H9 (cell line): ENCODE measurements at regions not wholly inside any gene's neighbourhood (a gene's known extent, or its start where the extent isn't known, plus 50 kb on each side); places are given as distances from the start of the nearest gene placed in this dataset.

ENCODE experiments used
- DNase-seq: peaks from one replicate; pipeline ENCODE4 v3.0.0-alpha.2; 2017
- H2AFZ ChIP-seq: one replicate; pipeline ENCODE4 v1.6.1; 2013; ENCODE audit warnings: mild to moderate bottlenecking, low read length, control low read depth, moderate library complexity
- H2AK5ac ChIP-seq: 2 replicates; pipeline ENCODE4 v1.6.1; 2013; ENCODE audit warnings: low read length, control low read depth, mixed read lengths; ENCODE audit not compliant: insufficient read length
- H2BK120ac ChIP-seq: one replicate; pipeline ENCODE4 v1.6.1; 2013; ENCODE audit warnings: low read depth, mild to moderate bottlenecking, low read length, control low read depth, inconsistent platforms; ENCODE audit not compliant: poor library complexity, severe bottlenecking
- H2BK12ac ChIP-seq: 2 replicates; pipeline ENCODE4 v1.6.1; 2013; ENCODE audit warnings: low read length, control low read depth, mixed read lengths, low read depth; ENCODE audit not compliant: insufficient read length
- H2BK15ac ChIP-seq: 2 replicates; pipeline ENCODE4 v1.6.1; 2013; ENCODE audit warnings: low read depth, low read length, control low read depth
- H2BK20ac ChIP-seq: one replicate; pipeline ENCODE4 v1.6.1; 2013; ENCODE audit warnings: low read depth, mild to moderate bottlenecking, low read length, control low read depth, inconsistent platforms; ENCODE audit not compliant: poor library complexity, severe bottlenecking
- H2BK5ac ChIP-seq: 2 replicates; pipeline ENCODE4 v1.6.1; 2013; ENCODE audit warnings: low read length, control low read depth, mixed read lengths; ENCODE audit not compliant: insufficient read length
- H3K14ac ChIP-seq: 2 replicates; pipeline ENCODE4 v1.6.1; 2013; ENCODE audit warnings: low read length, control low read depth; ENCODE audit not compliant: insufficient read depth
- H3K18ac ChIP-seq: 2 replicates; pipeline ENCODE4 v1.6.1; 2013; ENCODE audit warnings: low read depth, mild to moderate bottlenecking, mixed read lengths, low read length, control low read depth; ENCODE audit not compliant: insufficient read length
- H3K23ac ChIP-seq: 2 replicates; pipeline ENCODE4 v1.6.1; 2013; ENCODE audit warnings: low read length, control low read depth, mixed read lengths, low read depth; ENCODE audit not compliant: insufficient read length
- H3K23me2 ChIP-seq: 2 replicates; pipeline ENCODE4 v1.6.1; 2013; ENCODE audit warnings: low read depth, mild to moderate bottlenecking, mixed read lengths, low read length, control low read depth; ENCODE audit not compliant: insufficient read length, poor library complexity, severe bottlenecking
- H3K27ac ChIP-seq: 2 replicates; pipeline ENCODE4 v1.5.1; 2013; ENCODE audit warnings: low read length, control low read depth, mixed read lengths, low read depth; ENCODE audit not compliant: insufficient read length
- H3K27me3 ChIP-seq: 2 replicates; pipeline ENCODE4 v1.6.1; 2013; ENCODE audit warnings: low read length, control low read depth, inconsistent platforms; ENCODE audit not compliant: insufficient read depth
- H3K4ac ChIP-seq: 2 replicates; pipeline ENCODE4 v1.6.1; 2013; ENCODE audit warnings: low read depth, mild to moderate bottlenecking, control low read depth, inconsistent platforms, low read length, moderate library complexity
- H3K4me1 ChIP-seq: 2 replicates; pipeline ENCODE4 v1.6.1; 2013; ENCODE audit warnings: low read length, control low read depth, inconsistent platforms; ENCODE audit not compliant: insufficient read depth
- H3K4me2 ChIP-seq: 2 replicates; pipeline ENCODE4 v1.6.1; 2013; ENCODE audit warnings: low read length, control low read depth, mixed read lengths; ENCODE audit not compliant: insufficient read length, insufficient read depth
- H3K56ac ChIP-seq: 2 replicates; pipeline ENCODE4 v1.6.1; 2013; ENCODE audit warnings: low read depth, mild to moderate bottlenecking, mixed read lengths, low read length, control low read depth; ENCODE audit not compliant: insufficient read length
- H3K79me1 ChIP-seq: 2 replicates; pipeline ENCODE4 v1.6.1; 2013; ENCODE audit warnings: low read depth, mild to moderate bottlenecking, moderate library complexity, low read length, control low read depth, inconsistent platforms; ENCODE audit not compliant: insufficient read depth, poor library complexity, severe bottlenecking
- H3K79me2 ChIP-seq: 2 replicates; pipeline ENCODE4 v1.6.1; 2013; ENCODE audit warnings: low read length, control low read depth, inconsistent platforms; ENCODE audit not compliant: insufficient read depth
- H3K9ac ChIP-seq: 2 replicates; pipeline ENCODE4 v1.6.1; 2013; ENCODE audit warnings: low read length, control low read depth, mixed read lengths; ENCODE audit not compliant: insufficient read length; ENCODE audit errors: extremely low read depth
- H3K9me3 ChIP-seq: one replicate; pipeline ENCODE4 v1.6.1; 2013; ENCODE audit warnings: low read depth, low read length, inconsistent platforms; ENCODE audit not compliant: control insufficient read depth
- H3T11ph ChIP-seq: one replicate; pipeline ENCODE4 v1.6.1; 2013; ENCODE audit warnings: mild to moderate bottlenecking, low read length, control low read depth, inconsistent platforms
- H4K20me1 ChIP-seq: one replicate; pipeline ENCODE4 v1.6.1; 2013; ENCODE audit not compliant: control insufficient read depth, insufficient read length, insufficient read depth
- H4K5ac ChIP-seq: 2 replicates; pipeline ENCODE4 v1.6.1; 2013; ENCODE audit warnings: low read depth, mild to moderate bottlenecking, mixed read lengths, low read length, control low read depth; ENCODE audit not compliant: insufficient read length
- H4K8ac ChIP-seq: replicated peaks from 2 replicates; pipeline ENCODE4 v1.6.1; 2013; ENCODE audit warnings: low read length, control low read depth, mixed read lengths, low read depth; ENCODE audit not compliant: insufficient read length
- H4K91ac ChIP-seq: 2 replicates; pipeline ENCODE4 v1.6.1; 2013; ENCODE audit warnings: low read depth, mild to moderate bottlenecking, moderate library complexity, mixed read lengths, low read length, control low read depth; ENCODE audit not compliant: insufficient read length
- H3K27ac Mint-ChIP-seq, 3 experiments: 2 replicates in 2 of 3; 3 replicates in 1 of 3; pipeline ENCODE4 v1.8.0; 2020 to 2021; ENCODE audit warnings: mixed read lengths in 3 of 3, mild to moderate bottlenecking in 1 of 3, moderate library complexity in 1 of 3
- H3K27me3 Mint-ChIP-seq: 2 replicates; pipeline ENCODE4 v1.8.0; 2021; ENCODE audit warnings: low read depth, mild to moderate bottlenecking, moderate library complexity, mixed read lengths
- H3K36me3 Mint-ChIP-seq, 3 experiments: 2 replicates in 2 of 3; 3 replicates in 1 of 3; pipeline ENCODE4 v1.8.0; 2020 to 2021; ENCODE audit warnings: low read depth in 3 of 3, mixed read lengths in 3 of 3; ENCODE audit not compliant: insufficient read depth in 1 of 3
- H3K4me1 Mint-ChIP-seq, 2 experiments: 2 replicates each; pipeline ENCODE4 v1.8.0; 2020; ENCODE audit warnings: mixed read lengths in 2 of 2
- H3K4me3 Mint-ChIP-seq, 2 experiments: 2 replicates in 1 of 2; 3 replicates in 1 of 2; pipeline ENCODE4 v1.8.0; 2020 to 2021; ENCODE audit warnings: mild to moderate bottlenecking in 2 of 2, mixed read lengths in 2 of 2, moderate library complexity in 1 of 2
- H3K9me3 Mint-ChIP-seq, 2 experiments: 2 replicates in 1 of 2; 3 replicates in 1 of 2; pipeline ENCODE4 v1.8.0; 2020; ENCODE audit warnings: mild to moderate bottlenecking in 2 of 2, mixed read lengths in 2 of 2, moderate library complexity in 1 of 2
- CTCF ChIP-seq: fragments of 200-600 bp; sonication (generic); conservative IDR thresholded peaks from 3 replicates; pipeline ENCODE4 v1.8.0; 2021; ENCODE audit warnings: antibody characterized with exemption, mild to moderate bottlenecking
- WGBS: extraction: QIAGEN DNeasy Blood & Tissue Kit; methylation state at CpG from one replicate; pipeline ENCODE4 v1.1.7; 2013; ENCODE audit warnings: missing lambda C conversion rate, low lambda C conversion rate, mixed read lengths; ENCODE audit not compliant: insufficient read length; ENCODE audit errors: extremely low coverage; 5-methylcytosine and 5-hydroxymethylcytosine counted together

GRCh38 chr7:155917836-155918430 is 105.7 kb upstream of the SHH start:
- H3T11ph ChIP-seq, result no peak overlapping the region
- no peak overlapping the region for H2AFZ ChIP-seq
- H4K20me1 ChIP-seq, result no peaks in the 10 kb centered on the region
- H2BK20ac ChIP-seq, result no peak overlapping the region
- no peaks in the 10 kb centered on the region for H3K79me2 ChIP-seq
- no peak overlapping the region for H3K18ac ChIP-seq
- no peaks in the 10 kb centered on the region for H3K4me1 ChIP-seq
- no peak overlapping the region for H2BK15ac ChIP-seq
- H2AK5ac ChIP-seq, result no peak overlapping the region
- WGBS, result no CpG with 5 or more reads among the region's 9 CpGs
- H3K4me2 ChIP-seq, result no peak overlapping the region
- no peak for DNase-seq
- H3K23me2 ChIP-seq, result no peaks in the 10 kb centered on the region
- H2BK5ac ChIP-seq, result no peak overlapping the region
- H3K56ac ChIP-seq, result no peak overlapping the region
- H3K9me3 ChIP-seq, result no peaks in the 10 kb centered on the region
- TF ChIP-seq CTCF, result no peak
- H2BK120ac ChIP-seq, result no peak overlapping the region
- no peak overlapping the region for H3K9ac ChIP-seq
- no peak overlapping the region for H3K27ac ChIP-seq
- Mint-ChIP-seq H3K4me1 (peaks cover 11 to 12% of the 10 kb centered on the region in 2 experiments), H3K36me3 (no peaks in the 10 kb centered on the region; a peak in 1 of 7 replicates), H3K4me3 (no peak overlapping the region), H3K9me3 (peaks cover 8 to 9% of the 10 kb centered on the region in 2 experiments), H3K27me3 (peaks cover 16% of the 10 kb centered on the region), H3K27ac (no peak overlapping the region; a peak in 1 of 7 replicates)
- H3K14ac ChIP-seq, result no peak overlapping the region
- H4K5ac ChIP-seq, result no peak overlapping the region
- H3K23ac ChIP-seq, result no peak overlapping the region
- no peak overlapping the region for H4K91ac ChIP-seq
- H3K79me1 ChIP-seq, result no peaks in the 10 kb centered on the region
- no peak overlapping the region for H4K8ac ChIP-seq
- no peak overlapping the region for H3K4ac ChIP-seq
- no peaks in the 10 kb centered on the region; the same call in 1 of the 2 replicates for H3K27me3 ChIP-seq
- no peak overlapping the region for H2BK12ac ChIP-seq
